ENCODE measurements at regions not wholly inside any gene's neighbourhood (a gene's known extent, or its start where the extent isn't known, plus 50 kb on each side); places are given as distances from the start of the nearest gene placed in this dataset.
"Not testable (repeated sequence)": the region's sequence is repeated elsewhere in the genome, so short reads cannot be mapped to it uniquely, and the experiment has no call there.

- no peak for DNase-seq
These were observed 1539.6 kb downstream of the BRINP3 start for GRCh38 chr1:188937965-188938551.

- no peak for DNase-seq
These were observed 1535.7 kb downstream of the BRINP3 start for GRCh38 chr1:188941986-188942385.

GRCh38 chr1:188949701-188950100, 1528.0 kb downstream of the BRINP3 start:
- DNase-seq, result no peak

GRCh38 chr1:188958461-188959115, 1519.1 kb downstream of the BRINP3 start:
- DNase-seq, result no peak

GRCh38 chr1:188986745-188987417, 1490.8 kb downstream of the BRINP3 start:
- no peak for DNase-seq

GRCh38 chr1:188988589-188988988, 1489.1 kb downstream of the BRINP3 start:
- no peak for DNase-seq

GRCh38 chr1:188991221-188991930, 1486.3 kb downstream of the BRINP3 start:
- DNase-seq, result no peak

GRCh38 chr1:189007824-189008223, 1469.8 kb downstream of the BRINP3 start:
- DNase-seq, result no peak

GRCh38 chr1:189021577-189021976, 1456.1 kb downstream of the BRINP3 start:
- no peak for DNase-seq

- no peak for DNase-seq
These were observed 1455.6 kb downstream of the BRINP3 start for GRCh38 chr1:189022015-189022414.

GRCh38 chr1:189027512-189027911, 1450.2 kb downstream of the BRINP3 start:
- DNase-seq, result no peak

GRCh38 chr1:189033169-189033568, 1444.5 kb downstream of the BRINP3 start:
- DNase-seq, result no peak

- DNase-seq, result no peak
These were observed 1441.0 kb downstream of the BRINP3 start for GRCh38 chr1:189036628-189037027.

GRCh38 chr1:189046127-189046526, 1431.5 kb downstream of the BRINP3 start:
- DNase-seq, result no peak

GRCh38 chr1:189084811-189085210, 1392.9 kb downstream of the BRINP3 start:
- DNase-seq, result no peak

- no peak for DNase-seq
These were observed 1373.7 kb downstream of the BRINP3 start for GRCh38 chr1:189103956-189104355.

- no peak for DNase-seq
These were observed 1360.4 kb downstream of the BRINP3 start for GRCh38 chr1:189117072-189117770.

- no peak for DNase-seq
These were observed 1355.7 kb downstream of the BRINP3 start for GRCh38 chr1:189121941-189122340.

GRCh38 chr1:189125694-189126093, 1352.0 kb downstream of the BRINP3 start:
- DNase-seq, result no peak

- DNase-seq, result no peak
These were observed 1346.1 kb downstream of the BRINP3 start for GRCh38 chr1:189131576-189131975.

- not testable (repeated sequence) for DNase-seq
These were observed 1337.9 kb downstream of the BRINP3 start for GRCh38 chr1:189139748-189140147.

GRCh38 chr1:189141056-189141455, 1336.6 kb downstream of the BRINP3 start:
- no peak for DNase-seq

All from NCI-H1694 (cell line).